ENCODE measurements at regions not wholly inside any gene's neighbourhood (a gene's known extent, or its start where the extent isn't known, plus 50 kb on each side); places are given as distances from the start of the nearest gene placed in this dataset.

DNA sequence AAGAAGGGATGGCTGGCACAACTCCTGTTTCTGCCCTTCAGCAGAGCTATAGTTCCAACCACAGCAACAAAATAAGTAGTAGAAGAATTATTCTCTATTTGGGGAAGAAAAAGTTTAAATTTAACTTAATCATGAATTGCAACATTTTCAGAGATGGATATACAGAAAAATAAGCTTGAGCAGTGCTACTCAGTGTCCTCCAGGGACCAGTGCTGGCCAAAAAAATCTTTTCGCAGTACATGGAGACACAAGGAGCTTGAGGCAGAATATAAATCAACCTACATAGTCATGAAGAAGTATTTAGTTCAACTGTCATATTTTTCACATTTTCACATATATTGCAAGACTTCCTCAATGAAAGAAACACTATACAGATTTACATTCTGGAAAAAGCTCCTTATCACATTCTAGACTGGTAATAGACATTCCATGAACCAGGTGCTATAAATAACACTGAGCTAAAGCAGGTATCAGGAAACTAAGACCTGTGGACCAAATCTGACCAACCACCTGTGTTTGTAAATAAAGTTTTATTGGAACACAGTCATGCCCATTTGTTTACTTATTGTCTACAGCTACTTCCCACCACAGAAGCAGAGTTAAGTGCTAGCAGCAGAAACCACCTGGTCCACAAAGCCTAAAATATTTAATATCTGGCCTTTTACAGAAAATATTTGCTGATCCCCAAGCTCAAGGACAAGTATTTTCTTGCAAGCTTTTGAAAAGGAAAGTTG, 101.9 kb downstream of the RGS21 start:
- H3K27ac Mint-ChIP-seq (ENCODE audit: unreplicated experiment), result no peak overlapping the region
- no peaks in the 10 kb centered on the region for H3K36me3 Mint-ChIP-seq (ENCODE audit: unreplicated experiment)
- no peak overlapping the region for H3K4me3 Mint-ChIP-seq (ENCODE audit: unreplicated experiment)
- no peaks in the 10 kb centered on the region for H3K27me3 Mint-ChIP-seq (ENCODE audit: unreplicated experiment)
- no peaks in the 10 kb centered on the region for H3K4me1 Mint-ChIP-seq (ENCODE audit: low read depth, unreplicated experiment)
- peaks cover 1% of the 10 kb centered on the region for H3K9me3 Mint-ChIP-seq (ENCODE audit: unreplicated experiment)
- no peak for DNase-seq
- TF ChIP-seq CTCF (IDR thresholded peaks at IDR 0.05; ENCODE audit: partially characterized antibody, unreplicated experiment), result no peak

DNA sequence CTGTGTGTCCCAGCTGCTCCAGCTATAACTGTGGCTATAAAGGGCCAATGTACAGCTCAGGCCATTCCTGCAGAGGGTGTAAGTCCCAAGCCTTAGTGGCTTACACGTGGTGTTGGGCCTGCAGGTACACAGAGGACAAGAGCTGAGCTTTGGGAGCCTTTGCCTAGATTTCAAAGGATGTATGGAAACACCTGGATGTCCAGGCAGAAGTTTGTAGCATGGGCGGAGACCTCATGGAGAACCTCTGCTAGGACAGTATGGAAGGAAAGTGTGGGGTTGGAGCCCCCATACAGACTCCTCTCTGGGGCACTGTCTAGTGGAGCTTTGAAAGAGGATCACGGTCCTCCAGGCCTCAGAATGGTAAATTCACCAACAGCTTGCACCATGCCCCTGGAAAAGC, 113.9 kb downstream of the RGS21 start:
- Mint-ChIP-seq H3K27me3 (ENCODE audit: unreplicated experiment) (peaks cover 1% of the 10 kb centered on the region), H3K27ac (ENCODE audit: unreplicated experiment) (no peak overlapping the region), H3K4me1 (ENCODE audit: low read depth, unreplicated experiment) (no peaks in the 10 kb centered on the region), H3K9me3 (ENCODE audit: unreplicated experiment) (no peaks in the 10 kb centered on the region), H3K36me3 (ENCODE audit: unreplicated experiment) (peaks cover 4% of the 10 kb centered on the region), H3K4me3 (ENCODE audit: unreplicated experiment) (no peak overlapping the region)
- DNase-seq, result no peak
- TF ChIP-seq CTCF (IDR thresholded peaks at IDR 0.05; ENCODE audit: partially characterized antibody, unreplicated experiment), result no peak

- H3K36me3 Mint-ChIP-seq (ENCODE audit: unreplicated experiment), result no peaks in the 10 kb centered on the region
- H3K27me3 Mint-ChIP-seq (ENCODE audit: unreplicated experiment), result peaks cover 1% of the 10 kb centered on the region
- no peaks in the 10 kb centered on the region for H3K4me1 Mint-ChIP-seq (ENCODE audit: low read depth, unreplicated experiment)
- DNase-seq, result no peak
- H3K27ac Mint-ChIP-seq (ENCODE audit: unreplicated experiment), result no peak overlapping the region
- no peak overlapping the region for H3K4me3 Mint-ChIP-seq (ENCODE audit: unreplicated experiment)
- no peak for TF ChIP-seq CTCF (IDR thresholded peaks at IDR 0.05; ENCODE audit: partially characterized antibody, unreplicated experiment)
- H3K9me3 Mint-ChIP-seq (ENCODE audit: unreplicated experiment), result no peaks in the 10 kb centered on the region
These were observed 118.9 kb downstream of the RGS21 start for GRCh38 chr1:192435704-192436103.

DNA sequence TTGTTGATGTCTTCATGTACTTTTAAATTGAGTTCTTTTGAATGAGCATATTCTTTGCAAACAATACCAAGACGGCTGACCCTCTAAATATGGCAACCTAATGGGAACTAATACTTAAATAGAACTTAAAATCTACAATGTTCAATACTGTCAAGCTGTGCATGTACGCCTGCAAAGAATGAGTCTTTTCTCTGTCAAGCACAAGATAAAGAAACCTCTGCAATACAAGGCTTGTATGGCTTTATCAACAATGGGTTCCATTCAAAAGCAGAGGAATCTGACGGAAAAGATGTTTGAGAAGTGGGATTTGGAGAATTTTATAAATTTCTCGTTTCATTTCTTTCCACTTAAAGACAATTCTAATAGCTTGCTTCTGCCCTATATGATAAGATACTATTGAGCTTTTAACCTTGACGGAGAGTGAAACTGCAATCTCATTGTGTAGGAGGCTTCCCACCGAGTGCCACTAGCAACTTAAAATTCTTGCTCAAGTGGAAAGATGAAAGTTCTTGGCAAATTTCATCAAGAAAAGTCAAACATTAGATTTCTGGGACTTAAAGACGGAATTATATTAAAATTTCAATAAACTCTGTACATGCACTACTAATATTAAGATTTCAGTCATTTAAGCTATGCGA, 119.8 kb downstream of the RGS21 start:
- no peak for TF ChIP-seq CTCF (IDR thresholded peaks at IDR 0.05; ENCODE audit: partially characterized antibody, unreplicated experiment)
- no peaks in the 10 kb centered on the region for H3K4me1 Mint-ChIP-seq (ENCODE audit: low read depth, unreplicated experiment)
- DNase-seq, result no peak
- peaks cover under 1% of the 10 kb centered on the region for H3K27me3 Mint-ChIP-seq (ENCODE audit: unreplicated experiment)
- no peak overlapping the region for H3K27ac Mint-ChIP-seq (ENCODE audit: unreplicated experiment)
- no peaks in the 10 kb centered on the region for H3K9me3 Mint-ChIP-seq (ENCODE audit: unreplicated experiment)
- no peaks in the 10 kb centered on the region for H3K36me3 Mint-ChIP-seq (ENCODE audit: unreplicated experiment)
- H3K4me3 Mint-ChIP-seq (ENCODE audit: unreplicated experiment), result no peak overlapping the region

GRCh38 chr1:192438737-192439136, 121.9 kb downstream of the RGS21 start:
- TF ChIP-seq CTCF (IDR thresholded peaks at IDR 0.05; ENCODE audit: partially characterized antibody, unreplicated experiment), result no peak
- Mint-ChIP-seq H3K36me3 (ENCODE audit: unreplicated experiment) (no peaks in the 10 kb centered on the region), H3K27me3 (ENCODE audit: unreplicated experiment) (no peaks in the 10 kb centered on the region), H3K27ac (ENCODE audit: unreplicated experiment) (no peak overlapping the region), H3K9me3 (ENCODE audit: unreplicated experiment) (no peaks in the 10 kb centered on the region), H3K4me1 (ENCODE audit: low read depth, unreplicated experiment) (no peaks in the 10 kb centered on the region), H3K4me3 (ENCODE audit: unreplicated experiment) (no peak overlapping the region)
- no peak for DNase-seq

Measured in glutamatergic neuron (in vitro differentiated cells).